HTR-8/SVneo (cell line): ENCODE measurements at regions not wholly inside any gene's neighbourhood (a gene's known extent, or its start where the extent isn't known, plus 50 kb on each side); places are given as distances from the start of the nearest gene placed in this dataset.
"Not testable (repeated sequence)": the region's sequence is repeated elsewhere in the genome, so short reads cannot be mapped to it uniquely, and the experiment has no call there.

Experiments
- DNase-seq: peaks from one replicate; pipeline ENCODE4 v3.0.0; 2011; ENCODE audit warnings: low spot score, mixed read lengths; ENCODE audit not compliant: insufficient read length
- FAIRE-seq: peaks from 2 replicates; lab custom pipeline; 2011; peaks lifted over from hg19 to GRCh38; lab: Jason Lieb, UNC

DNA sequence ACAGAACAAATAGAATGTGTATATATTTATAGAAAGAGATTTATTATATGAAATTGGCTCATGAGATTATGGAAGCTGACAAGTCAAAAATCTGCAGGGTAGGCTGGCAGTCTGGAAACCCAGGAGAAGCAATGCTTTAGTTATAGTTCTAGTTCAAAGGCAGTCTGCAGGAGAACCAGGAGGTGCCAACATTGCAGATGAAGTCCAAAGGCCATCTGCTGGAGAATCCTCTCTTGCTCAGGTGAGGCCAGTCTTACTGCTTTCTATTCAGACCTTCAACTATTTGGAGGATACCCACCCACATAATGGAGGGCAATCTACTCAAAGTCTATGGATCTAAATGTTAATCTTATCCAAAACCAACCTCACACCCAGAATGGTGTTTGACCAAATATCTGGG is 75.9 kb upstream of the MRPS6 start:
- no peak for FAIRE-seq

DNA sequence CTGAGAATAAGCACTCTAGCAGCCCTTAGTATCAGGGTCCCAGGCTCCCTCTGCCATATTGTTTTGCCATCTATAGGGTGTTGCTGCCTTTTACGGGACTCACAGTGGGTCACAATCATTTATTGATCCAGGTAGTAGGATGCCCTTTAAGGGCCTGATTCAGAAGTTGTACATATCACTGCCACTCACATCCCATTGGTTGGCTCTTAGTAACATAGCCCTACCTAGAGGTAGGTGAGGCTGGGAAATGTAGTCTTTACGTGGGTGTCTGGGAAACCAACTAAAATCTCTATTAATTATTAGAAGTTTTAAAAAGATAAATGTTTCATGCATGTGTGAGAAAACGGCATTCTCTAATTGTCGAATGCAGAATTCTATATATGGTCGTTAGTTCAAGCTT is 78.8 kb upstream of the ATP5PO start:
- DNase-seq: no peak
- no peak for FAIRE-seq

More for the DNA sequence above, 75.9 kb upstream of the MRPS6 start:
- DNase-seq: no peak

DNA sequence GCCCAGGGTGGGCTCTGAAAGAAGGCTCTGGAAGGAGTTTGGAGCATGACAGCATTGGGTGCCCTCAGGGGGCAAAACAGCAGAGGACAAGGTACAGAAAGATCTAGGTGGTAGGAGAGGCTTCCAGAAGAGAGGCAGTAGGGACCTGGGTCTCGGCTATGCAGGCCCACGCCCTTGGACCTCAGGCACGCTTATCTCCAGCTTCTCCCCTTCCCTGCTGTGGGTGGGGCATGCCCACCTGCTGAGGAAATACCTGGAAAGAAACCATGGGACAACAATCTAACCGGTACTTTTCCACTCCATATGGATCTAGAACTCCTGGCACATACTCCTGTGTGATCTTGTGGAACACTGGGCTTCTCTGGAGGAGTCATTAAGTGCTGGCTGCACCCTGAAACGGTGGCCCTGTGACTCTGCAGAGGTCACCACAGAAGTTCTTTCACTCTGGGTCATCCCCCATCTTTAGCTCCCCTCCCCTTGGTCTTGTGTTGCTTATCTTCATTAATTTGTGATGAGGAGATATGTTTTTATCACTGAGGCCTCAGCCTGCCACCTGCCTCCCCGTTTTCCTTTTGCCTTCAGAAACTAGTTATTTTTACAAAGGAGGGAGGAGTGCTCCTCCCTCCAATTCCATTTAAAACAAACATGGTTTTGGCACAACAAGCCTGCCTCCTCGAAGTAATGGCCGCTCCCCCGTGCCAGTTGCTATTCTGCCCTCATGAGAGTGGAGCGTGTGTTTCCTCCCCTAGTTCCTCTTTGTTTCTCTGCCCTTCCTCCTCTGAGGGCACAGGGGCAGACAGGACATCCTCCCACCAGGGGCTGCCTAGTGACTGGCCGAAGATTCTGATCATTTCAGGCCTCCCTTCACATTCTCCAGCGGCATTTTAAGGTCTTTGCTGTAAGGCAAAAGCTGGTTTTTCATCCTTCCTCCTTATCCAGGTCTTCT is 78.0 kb upstream of the ATP5PO start:
- DNase-seq: no peak
- FAIRE-seq: no peak

DNA sequence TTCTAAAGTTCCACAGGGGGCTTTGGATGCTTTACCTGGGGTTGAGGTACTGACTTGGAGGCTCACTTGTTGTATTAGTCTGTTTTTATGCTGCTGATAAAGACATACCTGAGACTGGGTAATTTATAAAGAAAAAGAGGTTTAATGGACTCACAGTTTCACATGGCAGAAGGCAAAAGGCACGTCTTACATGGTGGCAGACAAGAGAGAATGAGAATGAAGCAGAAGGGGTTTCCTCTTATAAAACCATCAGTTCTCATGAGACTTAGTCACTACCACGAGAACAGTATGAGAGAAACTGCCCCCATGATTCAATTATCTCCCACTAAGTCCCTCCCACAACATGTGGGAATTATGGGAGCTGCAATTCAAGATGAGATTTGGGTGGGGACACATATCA is 76.8 kb upstream of the ATP5PO start:
- not testable (repeated sequence) for FAIRE-seq, DNase-seq

DNA sequence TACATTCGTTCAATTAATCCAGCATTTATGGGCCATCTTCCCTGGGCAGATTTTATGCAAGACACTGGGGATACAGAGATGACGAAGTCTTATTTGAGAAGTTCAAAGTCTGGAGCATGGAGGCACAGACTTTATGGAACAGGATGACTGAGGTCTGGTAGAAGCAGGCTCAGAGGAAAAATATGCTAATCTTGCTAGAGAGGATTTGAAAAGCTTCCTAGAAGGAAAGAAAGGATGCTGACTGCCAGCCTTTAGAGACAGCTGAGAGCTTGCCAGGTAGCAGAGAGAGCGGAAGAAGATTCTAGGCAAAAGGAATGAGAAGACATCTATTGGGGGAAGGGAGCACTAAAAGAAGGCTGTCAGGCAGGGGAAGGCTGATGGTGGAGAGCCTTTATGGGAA is 75.5 kb upstream of the ATP5PO start:
- DNase-seq: no peak
- no peak for FAIRE-seq

DNA sequence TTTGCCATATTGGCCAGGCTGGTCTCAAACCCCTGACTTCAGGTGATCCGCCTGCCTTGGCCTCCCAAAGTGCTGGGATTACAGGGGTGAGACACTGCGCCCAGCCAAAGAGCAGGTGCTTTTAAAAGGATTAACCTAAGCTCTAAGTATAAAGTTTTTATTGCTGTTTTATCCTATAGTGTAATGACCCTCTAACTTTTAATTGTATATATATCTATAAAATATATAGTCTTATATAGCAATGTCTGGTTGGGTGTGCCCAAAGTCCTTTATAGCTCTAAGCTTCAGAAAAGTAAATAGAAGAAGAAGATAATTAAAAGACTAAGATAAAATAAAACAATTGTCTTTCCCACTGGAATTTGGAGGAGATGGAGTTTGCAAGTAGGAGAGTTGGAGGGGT is 73.8 kb upstream of the ATP5PO start:
- DNase-seq (no peak), FAIRE-seq (no peak)

DNA sequence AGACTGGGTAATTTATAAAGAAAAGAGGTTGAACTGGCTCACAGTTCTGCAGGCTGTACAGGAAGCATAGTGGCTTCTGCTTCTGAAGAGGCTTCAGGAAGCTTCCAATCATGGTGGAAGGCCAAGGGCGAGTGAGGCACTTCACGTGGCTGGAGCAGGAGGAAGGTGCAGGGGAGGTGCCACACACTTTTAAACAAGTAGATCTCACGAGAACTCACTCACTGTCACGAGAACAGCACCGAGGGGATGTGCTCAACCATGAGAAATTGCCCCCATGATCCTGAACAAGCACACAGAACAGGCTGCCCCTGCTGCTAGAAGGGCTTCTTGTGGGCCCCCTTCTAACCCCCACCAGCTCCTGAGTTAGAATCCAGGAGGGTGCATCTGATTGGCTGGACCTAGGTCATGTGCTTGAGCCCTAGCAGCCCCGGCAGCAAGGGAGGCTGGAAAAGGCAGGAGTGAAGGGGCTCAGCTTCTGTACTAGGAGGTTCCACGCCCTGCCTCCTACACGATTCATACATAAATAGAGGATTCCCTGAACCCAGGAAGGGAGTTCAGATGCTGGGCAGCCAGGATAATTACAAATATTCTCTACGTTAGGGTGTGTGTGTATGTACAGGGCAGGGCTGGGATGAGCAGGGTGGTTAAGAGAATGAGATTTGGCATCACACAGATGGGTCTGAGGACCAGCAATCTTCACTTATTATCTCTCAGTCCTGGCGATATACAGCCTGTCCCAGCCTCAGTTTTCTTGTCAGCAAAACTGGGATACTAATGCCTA is 72.8 kb upstream of the ATP5PO start:
- no peak for DNase-seq
- no peak for FAIRE-seq

DNA sequence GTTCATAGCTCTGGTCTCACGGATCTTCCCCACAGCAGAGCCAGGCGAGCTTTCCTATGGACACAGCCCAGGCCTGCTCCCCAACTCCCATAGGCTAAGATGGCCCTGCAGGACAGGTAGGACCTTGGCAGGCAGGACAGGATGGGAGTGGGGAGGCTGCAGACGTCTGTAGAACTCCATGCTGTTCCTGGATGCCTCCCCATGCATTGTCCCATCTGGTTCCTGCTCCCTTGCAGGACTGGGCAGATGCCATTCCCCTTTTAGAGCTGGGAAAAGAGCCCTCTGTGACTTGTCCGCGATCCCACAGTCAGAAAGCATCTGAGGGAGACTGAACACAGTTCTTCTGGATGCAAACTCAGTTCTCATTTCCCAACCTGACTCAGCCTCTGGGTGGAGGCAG is 71.9 kb upstream of the ATP5PO start:
- DNase-seq: no peak
- no peak for FAIRE-seq

DNA sequence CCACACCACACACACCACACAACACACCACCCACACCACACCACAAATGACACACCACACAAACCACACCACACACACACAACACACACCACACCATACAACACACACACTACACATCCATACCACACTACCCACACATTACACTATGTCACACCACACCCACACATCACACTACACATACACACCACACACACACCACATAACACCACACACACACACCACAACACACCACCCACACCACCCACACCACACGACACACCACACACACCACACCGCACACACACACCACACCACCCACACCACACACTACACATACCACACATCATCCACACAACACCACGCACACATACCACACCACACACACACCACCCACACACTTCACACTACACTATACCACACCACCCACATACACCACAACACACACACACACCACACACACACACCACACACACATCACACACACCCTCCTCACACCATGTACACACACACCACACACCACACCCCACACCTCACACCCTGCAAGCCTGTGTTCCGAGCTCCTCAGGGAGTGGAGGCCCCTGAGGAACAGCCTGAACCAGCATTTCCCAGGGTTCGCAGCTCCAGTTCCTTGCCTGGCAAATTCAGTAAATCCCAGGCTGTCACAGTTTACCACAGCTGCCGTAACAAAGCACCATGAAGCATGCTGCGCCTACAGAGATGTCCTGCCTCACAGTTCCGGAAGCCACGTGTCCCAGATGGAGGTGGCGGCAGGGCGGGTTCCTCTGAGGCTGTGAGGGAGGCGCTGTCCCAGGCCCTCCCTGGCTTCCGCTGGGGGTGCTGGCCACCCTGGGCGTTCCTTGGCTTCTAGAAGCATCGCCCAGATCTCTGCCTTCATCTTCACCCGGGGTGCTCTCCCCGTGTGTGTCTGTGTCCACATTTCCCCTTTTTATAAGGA is 69.8 kb upstream of the ATP5PO start:
- FAIRE-seq: peak; percentile 100
- DNase-seq: no peak

DNA sequence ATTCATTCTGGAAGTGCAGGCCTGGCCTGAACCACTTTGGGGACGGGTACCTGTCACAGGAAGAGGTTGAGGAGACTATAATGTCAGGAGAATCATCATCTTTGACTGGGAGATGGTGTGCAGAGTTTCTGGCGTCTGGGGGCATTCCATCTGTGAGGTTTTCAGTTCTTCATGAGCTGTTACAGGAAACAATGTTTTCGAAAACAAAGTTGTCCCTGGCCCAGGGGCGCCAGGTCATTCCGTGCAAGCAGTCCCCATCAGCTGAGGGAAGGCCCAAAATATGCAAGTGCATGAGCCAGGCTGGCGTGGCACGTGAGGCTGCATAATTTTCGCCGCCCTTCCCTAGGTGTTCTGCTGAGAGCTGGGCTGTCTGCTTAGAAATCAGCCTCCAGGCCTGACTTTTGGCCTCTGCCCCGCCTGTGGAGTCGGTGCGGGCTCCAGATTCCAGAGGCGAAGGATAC is 68.4 kb upstream of the ATP5PO start:
- DNase-seq (no peak), FAIRE-seq (no peak)

DNA sequence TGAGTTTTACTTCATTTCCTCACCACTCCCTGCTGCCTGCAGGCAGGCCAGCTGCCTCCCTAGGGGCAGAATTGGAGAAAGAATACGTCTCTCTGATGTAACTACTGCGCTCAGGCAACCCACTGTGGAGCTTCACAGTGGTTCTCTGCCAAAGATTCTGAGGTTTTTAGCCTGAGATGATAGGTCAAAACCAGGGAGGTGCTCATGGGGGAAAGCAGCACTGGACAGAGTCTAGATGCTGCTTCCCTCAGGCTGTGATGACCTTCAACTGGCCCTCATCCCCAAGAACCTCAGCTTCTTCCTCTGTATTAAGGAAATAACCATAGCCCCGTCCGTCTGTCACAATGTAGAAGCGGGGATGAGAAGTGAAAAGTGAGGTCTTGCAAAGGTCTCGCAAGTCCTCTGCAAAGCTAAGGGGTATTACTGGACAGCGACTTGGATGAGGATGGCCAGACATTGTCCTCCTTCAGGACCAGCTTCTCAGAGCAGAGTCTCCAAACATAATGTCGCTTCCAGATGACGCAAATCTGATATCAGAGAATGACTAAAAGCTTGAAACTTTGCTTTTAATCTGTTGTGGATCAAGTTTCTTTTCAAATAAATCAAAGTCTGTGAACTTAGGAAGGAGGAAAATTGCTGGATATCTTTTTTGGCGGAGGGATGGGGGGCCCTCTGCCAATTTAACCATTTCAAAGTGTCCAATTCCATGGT is 65.9 kb upstream of the ATP5PO start:
- DNase-seq: no peak
- FAIRE-seq: no peak

DNA sequence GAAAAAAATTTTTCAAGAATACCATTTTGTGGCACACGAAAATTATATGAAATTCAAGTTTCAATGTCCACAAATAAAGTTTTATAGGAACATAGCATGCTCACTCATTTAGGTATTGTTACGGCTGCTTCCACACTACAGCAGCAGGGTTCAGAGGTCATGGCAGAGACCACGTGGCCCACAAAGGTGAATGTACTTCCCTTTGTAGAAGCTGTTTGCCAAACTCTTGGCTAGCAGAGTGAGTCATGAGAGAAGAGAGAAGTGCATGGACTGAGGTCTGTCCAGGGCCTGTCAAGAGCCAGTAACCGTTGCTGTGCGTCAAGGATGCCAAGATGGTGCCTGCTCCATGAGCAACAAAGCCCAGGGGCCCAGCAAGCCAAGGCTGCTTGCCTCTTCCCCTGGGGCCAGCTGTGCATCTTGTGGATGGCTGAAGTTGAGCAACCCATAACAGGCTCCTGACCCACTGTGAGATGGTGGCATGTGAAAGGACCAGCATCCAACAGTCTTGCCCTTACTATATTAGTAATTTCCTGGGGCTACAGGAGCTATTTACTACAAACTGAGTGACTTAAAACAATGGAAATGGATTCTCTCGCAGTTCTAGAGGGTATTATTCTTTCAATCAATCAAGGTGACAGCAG is 64.8 kb upstream of the ATP5PO start:
- FAIRE-seq (no peak), DNase-seq (no peak)

DNA sequence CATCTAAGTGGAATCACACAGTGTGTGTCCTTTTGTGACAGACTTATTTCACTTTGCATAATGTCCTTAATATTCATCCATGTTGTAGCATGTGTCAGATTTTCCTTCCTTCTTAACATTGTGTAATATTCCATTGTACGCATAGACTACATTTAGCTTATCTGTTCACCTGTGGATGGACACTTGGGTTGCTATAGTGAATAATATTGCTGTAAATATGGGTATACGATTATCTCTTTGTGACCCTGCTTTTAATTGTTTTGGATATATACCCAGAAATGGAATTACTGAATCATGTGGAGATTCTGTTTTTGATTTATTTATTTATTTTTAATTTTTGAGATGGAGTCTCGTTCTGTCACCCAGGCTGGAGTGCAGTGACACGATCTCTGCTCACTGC is 63.0 kb upstream of the ATP5PO start:
- DNase-seq (no peak), FAIRE-seq (peak; percentile 73)

DNA sequence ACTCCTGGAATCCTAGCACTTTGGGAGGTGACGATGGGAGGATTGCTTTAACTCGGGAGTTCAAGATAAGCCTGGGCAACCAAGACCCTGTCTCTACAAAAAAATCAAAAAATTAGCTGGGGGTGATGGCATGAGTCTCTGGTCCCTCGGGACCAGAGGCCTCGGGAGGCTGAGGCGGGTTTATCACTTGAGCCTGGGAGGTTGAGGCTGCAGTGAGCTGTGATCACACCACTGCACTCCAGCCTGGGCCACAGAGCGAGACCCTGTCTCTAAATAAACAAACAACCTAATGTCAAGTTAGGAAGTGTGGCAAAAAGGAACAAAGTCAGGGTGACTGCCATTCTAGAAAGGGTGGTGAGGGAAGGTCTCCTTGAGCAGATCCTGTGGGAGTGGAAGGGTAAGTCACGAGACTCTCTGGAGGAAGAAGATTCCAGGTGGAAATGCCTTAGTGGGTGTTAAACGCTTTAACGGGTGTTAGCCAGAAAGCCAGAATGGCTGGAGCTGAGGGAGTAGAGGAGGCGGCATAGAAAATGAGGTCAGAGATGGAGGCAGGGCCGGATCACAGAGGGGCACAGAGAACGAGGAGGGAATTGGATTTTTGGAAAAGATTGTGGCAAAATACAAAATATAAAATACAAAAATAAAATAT is 62.2 kb upstream of the ATP5PO start:
- DNase-seq (no peak), FAIRE-seq (no peak)

DNA sequence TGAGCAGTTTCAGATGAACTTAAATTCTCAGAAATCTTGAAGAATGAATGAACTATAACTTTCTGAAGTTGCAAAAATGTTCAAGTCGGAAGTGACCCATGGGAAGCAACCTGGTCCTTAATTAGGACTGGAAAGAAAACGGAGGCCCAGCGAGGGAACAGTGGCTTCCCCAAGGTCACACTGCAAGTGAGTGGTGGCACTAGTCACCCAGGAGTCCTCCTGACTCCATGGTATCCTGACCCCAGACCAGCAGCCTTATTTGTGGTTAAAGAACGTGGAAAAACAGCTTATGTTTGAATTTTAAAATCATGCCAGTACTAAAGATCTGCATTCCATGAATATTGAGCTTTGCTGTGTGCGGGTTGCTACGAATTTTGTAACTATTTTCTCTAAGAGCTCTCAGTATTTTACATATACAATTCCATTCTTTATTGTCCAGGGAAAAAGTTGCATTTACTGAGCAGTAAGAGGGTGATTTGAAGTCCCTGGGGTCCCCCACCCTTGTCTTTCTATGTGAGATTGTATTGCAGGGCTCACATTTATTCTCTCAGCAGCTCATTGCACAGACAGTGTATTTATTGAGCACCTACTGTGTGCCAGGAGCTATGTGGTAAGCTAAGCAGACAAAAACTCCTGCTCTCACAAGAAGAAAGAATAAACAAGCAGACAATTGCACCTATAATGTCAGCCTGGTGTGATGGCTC is 61.6 kb upstream of the ATP5PO start:
- DNase-seq (no peak), FAIRE-seq (no peak)

DNA sequence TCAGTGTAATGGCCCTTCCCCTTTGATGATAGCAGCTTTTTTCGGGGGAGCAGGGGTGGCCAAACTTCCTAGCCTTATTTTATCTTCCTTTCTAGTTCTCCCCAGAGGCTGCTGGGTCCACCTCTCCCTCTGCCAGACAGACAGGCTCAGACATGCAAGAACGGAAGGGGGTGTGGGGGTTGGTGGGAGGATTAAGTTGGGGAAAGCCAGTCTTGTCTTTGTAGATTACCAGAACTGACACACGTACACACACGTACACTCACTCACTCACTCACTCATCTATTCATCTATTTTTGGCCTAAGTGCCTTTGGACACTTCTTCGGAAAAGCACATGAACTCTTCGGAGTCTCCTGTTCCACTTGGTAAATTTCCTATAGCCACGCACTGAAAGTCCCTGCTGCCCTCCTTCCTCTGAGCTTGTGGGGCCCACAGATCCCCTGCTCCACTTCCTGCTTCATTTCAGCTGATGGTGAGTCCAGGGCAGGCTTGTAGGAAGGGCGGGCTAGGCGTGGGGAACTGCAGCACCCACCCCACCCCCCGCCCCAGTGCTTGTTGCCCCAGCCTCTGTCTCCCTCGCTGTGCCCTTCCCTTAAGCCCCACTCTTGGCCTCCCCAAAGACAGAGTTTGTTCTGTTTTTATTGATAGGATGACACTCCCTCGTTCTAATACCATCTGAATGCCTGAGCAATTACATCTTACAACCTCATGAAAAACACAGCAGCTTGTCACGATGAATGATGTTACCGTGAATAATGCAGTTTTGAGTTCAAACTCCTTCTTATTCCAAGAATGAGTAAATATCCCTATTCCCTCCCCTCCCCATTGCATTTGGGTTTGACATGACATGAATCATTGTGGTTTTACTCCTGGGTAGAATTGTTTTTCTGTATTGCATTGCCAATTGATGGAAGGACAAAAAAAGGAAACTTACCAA is 60.7 kb upstream of the ATP5PO start:
- FAIRE-seq: peak; percentile 60
- peak; percentile 86 for DNase-seq

DNA sequence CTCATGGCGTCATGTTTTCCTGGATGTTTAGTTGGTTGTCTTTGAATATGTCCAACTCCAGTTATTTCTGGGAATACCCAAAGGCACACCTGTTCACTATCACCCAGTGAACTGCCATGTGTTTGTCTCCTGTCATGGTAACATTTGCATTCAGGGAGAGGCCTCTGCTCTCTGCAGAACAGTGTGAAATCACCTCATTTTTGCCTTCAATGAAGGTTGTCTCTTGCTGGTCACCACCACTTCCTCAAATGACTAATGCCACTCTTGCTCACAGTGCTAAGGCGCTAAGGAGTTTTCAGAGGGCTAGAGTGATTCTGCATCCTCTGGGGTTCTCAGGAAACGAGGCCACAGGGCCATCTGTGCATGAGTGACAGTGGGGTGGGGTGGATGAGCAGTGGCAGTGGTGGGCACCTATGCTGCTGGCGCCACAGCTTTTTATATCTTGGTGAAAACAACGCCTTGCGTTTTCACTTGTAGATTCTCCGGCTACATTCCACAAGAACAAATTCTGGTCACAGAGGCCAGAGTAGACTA is 60.0 kb upstream of the ATP5PO start:
- FAIRE-seq (no peak), DNase-seq (peak; percentile 25)
